HG03575 (cell line): ENCODE measurements at regions not wholly inside any gene's neighbourhood (a gene's known extent, or its start where the extent isn't known, plus 50 kb on each side); places are given as distances from the start of the nearest gene placed in this dataset.

Experiments
- ATAC-seq: cut with Tn5 transposase; IDR thresholded peaks from one replicate; pipeline ENCODE4 v1.9.1; 2021; ENCODE audit not compliant: unreplicated experiment, insufficient number of reproducible peaks, low FRiP score; ENCODE audit errors: extremely low read depth

DNA sequence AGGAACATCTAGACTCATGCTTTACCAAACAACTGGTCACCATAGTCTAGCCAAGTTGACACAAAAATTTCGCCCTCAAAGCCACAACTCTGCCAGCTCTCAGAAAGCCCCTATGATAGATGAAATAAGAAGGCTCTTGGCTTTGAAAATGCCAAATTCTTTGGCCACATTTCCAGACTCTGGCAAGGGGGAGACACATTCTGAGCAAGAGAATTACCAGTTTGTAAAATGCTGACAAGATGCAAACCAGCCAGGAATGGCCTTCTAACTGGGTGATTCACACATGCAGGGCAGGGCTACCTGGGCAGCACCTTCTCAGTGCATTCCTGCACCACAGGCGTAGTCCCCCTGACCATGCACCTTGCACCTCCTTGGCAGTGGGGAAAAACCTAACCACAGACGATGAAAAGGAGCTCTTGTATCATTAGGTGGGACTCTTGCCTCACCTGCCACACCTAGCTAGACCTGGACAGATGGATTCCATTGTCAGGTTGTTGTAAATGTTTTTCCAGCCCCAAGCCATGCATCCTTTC, 77.4 kb upstream of the CPEB2 start:
- no peak for ATAC-seq

DNA sequence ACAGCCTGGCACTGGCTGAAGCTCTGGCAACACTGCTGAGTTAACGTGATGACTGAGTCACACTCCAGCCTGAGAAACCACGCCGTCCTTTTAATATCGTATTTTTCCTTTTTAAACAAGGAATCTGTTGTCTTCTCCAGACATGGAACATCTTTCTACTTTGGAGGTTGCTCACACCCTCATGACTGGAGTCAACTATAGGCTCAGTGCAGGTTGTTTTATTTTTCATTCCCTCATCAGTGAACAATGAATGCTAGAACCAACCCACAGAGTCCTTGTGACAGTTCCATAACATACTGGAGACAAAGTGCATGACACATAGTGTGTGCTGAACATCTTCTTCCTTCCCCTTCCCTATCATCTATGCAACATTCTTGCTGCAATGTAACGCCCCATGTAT, 76.8 kb upstream of the CPEB2 start:
- no peak for ATAC-seq

DNA sequence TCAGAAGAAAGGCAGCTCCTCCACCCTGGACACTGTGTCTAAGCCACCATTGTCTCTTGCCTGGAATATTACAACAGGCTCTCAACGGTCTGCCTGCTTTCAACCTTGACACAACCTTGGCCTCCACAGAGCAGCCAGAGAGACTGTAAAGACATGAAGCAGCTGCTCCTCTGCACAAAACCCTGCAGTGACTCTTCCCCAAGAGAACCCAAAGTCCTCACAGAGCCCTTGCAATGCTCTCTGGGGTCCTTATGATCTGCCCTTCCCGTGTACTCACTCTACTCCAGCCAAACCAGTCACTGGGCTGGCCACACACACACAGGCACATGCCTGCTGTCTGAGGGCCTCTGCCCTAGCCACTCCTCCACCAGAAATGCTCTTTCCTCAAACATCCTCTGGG, 75.9 kb upstream of the CPEB2 start:
- no peak for ATAC-seq

DNA sequence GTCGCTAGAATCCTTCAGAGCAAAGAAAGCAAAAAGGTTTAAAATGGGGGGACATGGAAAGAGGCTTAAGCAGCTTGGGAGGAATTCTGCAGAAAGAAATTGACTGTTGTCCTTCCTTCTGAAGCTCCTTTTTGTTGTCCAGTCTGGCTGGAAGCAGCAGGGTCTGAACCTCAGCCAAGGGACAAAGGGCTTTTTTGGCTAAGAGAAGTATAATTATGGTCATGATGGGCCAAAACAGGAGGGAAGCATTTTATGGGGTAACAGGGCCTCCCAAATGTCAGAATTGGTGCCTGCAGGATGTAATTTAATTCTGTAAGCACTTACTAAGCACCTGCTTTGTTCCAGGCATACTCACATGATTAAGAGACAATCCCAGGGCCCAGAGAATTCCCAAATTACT, 74.2 kb upstream of the CPEB2 start:
- ATAC-seq, result no peak

- ATAC-seq, result no peak
Measured at GRCh38 chr4:14929669-14930068, 72.6 kb upstream of the CPEB2 start.

GRCh38 chr4:14934704-14935390, 67.4 kb upstream of the CPEB2 start:
- no peak for ATAC-seq

DNA sequence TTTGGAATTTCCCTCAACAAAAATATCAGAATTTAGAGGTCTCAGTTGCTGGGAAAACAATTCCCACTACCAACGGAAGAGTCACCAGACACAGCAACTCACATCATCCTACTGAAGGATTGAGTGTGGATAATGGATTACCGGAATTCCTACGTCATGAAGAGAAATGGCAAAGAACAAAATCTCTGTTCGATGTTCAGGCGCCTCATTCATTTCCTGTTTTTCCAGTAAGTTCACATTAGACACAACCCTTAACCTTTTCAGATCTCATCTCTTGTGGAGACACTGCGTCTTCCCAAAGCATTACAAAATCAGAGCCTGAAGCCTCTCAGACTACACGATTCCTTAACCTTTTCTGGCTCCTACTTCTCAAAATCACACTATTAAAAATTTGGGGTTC, 58.5 kb upstream of the CPEB2 start:
- no peak for ATAC-seq

DNA sequence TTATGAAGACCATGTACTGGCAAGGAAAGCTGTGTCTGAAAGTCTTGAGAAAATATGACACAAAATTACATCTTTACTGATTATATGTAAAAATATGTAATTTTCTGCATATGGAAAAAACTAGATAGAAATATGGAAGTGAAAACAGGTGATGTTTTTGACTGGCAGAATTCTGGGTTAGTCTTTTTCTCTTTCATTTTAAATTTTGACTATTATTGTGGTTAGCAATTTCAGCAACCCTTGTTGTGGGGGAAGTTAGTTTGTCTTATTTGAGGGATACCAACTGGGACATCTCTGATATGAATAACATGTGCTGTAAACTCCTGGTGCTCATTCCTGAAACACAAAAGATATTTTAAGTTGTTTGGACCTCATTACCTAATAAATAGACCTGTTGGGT, 49.9 kb upstream of the CPEB2 start:
- no peak for ATAC-seq
